GM12874 (cell line): ENCODE measurements at regions not wholly inside any gene's neighbourhood (a gene's known extent, or its start where the extent isn't known, plus 50 kb on each side); places are given as distances from the start of the nearest gene placed in this dataset.

Experiments
- TF ChIP-seq, protein P1 (sequence below): IDR thresholded peaks from 2 replicates; pipeline ENCODE4 v1.5.1; 2011; ENCODE audit warnings: low read depth, mild to moderate bottlenecking, control low read depth, low read length, moderate library complexity; ENCODE audit not compliant: insufficient read depth

DNA sequence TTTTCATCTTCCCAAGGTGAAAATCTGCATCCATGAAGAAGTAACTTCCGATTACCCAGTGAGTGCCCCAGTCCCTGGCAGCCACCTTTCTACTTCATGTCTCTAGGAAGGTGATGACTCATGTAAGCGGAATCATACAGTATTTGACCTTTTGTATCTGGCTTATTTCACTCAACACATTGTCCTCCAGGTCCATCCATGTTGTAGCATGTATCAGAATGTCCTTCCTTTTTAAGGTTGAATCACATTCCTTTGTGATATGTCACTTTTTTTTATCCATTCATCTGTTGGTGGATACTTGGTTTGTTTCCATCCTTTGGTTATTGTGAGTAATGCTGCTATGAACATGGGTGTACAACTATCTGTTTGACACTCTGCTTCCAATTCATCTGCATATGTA is 176.3 kb upstream of the CDYL start:
- TF ChIP-seq, protein P1, sequence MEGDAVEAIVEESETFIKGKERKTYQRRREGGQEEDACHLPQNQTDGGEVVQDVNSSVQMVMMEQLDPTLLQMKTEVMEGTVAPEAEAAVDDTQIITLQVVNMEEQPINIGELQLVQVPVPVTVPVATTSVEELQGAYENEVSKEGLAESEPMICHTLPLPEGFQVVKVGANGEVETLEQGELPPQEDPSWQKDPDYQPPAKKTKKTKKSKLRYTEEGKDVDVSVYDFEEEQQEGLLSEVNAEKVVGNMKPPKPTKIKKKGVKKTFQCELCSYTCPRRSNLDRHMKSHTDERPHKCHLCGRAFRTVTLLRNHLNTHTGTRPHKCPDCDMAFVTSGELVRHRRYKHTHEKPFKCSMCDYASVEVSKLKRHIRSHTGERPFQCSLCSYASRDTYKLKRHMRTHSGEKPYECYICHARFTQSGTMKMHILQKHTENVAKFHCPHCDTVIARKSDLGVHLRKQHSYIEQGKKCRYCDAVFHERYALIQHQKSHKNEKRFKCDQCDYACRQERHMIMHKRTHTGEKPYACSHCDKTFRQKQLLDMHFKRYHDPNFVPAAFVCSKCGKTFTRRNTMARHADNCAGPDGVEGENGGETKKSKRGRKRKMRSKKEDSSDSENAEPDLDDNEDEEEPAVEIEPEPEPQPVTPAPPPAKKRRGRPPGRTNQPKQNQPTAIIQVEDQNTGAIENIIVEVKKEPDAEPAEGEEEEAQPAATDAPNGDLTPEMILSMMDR = no peak

DNA sequence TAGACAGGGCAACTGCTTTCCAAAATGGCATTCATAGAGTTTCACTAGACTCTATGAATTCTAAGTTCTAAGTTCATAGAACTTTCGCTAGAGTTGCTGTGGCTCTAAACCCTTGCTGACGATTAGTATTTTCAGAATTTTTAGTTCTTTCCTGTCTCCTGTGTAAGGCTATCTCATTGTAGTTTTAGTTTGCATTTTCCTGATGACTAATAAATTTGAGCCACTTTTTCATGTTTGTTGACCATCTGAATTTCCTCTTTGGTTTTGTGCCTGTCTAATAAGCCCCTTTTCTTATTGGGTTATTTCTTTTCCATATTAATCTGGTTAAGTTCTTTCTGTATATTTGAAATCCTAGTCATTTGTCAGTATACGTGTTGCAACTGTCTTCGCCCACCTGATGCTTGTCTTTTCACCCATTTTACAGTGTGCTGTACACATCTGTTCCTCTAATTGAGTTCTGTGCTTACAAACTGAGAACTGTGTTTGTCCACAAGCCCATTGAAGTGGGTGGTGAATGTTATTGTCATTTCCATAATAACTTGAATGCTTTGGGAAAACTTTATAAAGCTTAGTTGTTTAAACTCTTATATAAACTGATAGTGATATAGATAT is 177.7 kb upstream of the CDYL start:
- TF ChIP-seq, protein P1 = no peak

DNA sequence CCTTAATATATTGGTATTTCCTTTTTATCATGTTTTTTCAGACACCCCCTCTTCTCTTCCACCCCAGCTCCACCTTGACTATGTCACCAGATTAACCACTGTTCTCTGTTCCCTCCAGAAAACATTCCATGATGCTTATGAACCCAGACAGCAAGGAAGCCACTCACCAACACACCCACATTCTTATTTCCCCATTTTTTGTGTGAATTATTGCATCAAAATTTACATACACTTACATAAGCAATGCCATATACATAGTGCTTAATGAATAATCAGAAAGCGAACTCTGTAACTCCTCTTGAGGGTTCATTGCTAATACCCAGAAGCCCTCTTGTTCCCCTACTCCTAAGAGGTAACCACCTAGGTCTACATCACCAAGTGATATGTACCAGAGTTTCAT is 182.3 kb upstream of the CDYL start:
- TF ChIP-seq, protein P1 = no peak

DNA sequence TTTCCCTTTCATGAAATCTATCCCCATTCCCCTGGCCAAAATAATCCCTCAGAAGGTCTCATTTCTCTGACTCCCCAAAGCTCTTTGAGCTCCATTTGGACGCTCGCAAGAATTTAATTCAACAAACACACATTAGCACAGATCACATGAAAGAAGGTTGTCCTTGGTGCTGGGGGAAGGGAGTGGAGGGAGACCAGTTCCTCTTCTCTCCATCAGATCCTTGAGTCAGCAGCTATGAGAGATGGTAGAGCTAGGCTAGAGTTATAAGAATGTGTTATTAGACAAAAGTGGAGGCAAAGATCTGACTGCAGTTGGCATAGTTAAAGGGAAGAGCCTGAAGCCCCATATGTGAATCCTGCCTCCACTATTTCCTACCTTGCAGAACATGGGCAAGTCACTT is 184.2 kb upstream of the CDYL start:
- TF ChIP-seq, protein P1 = no peak

DNA sequence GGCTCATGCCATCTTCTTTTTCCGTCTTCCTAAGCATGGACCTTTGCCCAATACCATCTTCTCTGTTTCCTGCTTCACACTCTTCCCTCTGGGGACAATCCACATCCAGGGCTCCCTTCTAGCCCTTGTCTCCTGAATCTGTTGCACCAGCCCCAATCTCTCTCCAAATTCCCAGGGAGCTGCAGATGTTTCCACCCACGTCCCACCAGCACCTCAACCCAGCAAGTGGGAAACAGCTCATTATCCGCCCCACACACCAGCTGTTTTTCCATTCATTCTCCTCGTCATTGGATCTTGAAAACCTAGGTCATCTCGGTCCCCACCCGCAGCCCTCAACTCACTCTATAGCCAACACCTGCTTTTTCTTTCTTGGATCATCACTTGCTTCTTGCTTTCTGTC is 185.0 kb upstream of the CDYL start:
- TF ChIP-seq, protein P1 = no peak

DNA sequence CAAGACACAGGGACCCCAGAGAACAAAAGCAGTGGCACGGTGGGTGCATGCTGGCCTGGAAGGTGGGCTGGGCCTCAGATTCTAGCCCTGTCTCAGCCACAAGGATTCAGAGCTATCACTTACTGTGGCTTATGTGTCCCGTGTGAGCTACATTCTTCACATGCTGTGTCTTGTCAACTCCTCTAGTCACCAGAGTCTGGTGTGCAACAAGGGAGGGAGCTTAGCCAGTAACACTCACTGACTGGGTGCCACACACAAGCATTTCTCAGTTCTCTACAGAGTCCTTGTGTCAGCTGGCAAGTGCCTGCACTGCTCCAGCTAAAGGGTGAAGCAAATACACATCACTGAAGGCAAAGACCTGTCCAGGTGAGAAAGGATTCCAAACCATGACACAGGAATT is 186.9 kb upstream of the CDYL start:
- TF ChIP-seq, protein P1 = no peak

DNA sequence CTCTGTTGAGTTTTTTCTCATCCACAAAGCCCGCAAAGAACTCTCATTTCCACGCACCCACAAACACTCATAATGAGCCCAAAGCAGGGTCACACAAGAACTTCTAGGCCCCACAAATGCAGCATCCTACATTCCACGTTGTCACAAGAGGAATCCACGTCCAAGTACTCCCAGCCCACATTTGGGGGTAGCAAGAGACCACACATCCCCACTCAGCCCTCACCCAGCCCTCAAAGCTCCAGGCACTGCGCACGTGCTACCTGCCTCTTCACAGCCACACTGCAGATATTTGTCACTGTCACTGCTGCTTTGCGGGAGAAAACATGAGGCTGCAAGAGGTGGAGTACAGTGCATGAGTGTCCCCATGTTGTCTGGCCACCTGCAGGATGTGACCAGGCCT is 187.6 kb upstream of the CDYL start:
- TF ChIP-seq, protein P1 = no peak

DNA sequence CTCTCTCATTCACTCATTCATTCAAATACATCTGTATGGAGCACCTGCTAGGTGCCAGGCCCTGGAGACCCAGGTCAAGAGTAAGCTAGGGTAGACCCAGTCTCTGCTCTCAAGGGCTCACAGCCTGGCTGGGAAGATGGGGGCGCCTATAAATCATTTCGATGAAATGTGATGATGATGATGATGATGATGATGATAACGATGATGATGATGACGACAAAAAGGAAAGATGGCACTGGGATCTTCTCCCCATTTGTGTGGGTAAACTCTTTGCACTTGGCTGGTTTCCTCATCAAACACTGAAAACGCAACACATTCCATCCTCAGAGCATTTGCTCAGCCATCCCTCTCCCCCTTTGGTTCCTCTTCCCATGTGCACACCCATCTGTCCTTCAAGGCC is 188.0 kb upstream of the CDYL start:
- TF ChIP-seq, protein P1 = no peak
